Urinary bladder (tissue), 3 donors: ENCODE measurements at regions not wholly inside any gene's neighbourhood (a gene's known extent, or its start where the extent isn't known, plus 50 kb on each side); places are given as distances from the start of the nearest gene placed in this dataset.
"Not testable (repeated sequence)": the region's sequence is repeated elsewhere in the genome, so short reads cannot be mapped to it uniquely, and the experiment has no call there.

Source experiments
- DNase-seq: peaks from one replicate; pipeline ENCODE4 v3.0.0-alpha.2; 2015; ENCODE audit errors: extremely low spot score
- H3K27ac ChIP-seq: one replicate; pipeline ENCODE4 v1.5.1; 2013; ENCODE audit warnings: low read depth, mild to moderate bottlenecking, moderate library complexity
- H3K36me3 ChIP-seq: one replicate; pipeline ENCODE4 v1.6.1; 2013; ENCODE audit warnings: mild to moderate bottlenecking, moderate library complexity; ENCODE audit not compliant: insufficient read depth
- H3K4me1 ChIP-seq: one replicate; pipeline ENCODE4 v1.6.1; 2013; ENCODE audit warnings: mild to moderate bottlenecking, moderate library complexity; ENCODE audit not compliant: insufficient read depth
- H3K4me3 ChIP-seq: one replicate; pipeline ENCODE4 v1.5.1; 2013; ENCODE audit warnings: low read depth, low read length
- WGBS: extraction: QIAGEN DNeasy Blood & Tissue Kit; methylation state at CpG from one replicate; pipeline ENCODE4 v1.1.7; 2013; 5-methylcytosine and 5-hydroxymethylcytosine counted together
- donor health status: healthy with polysubstance abuse.
- donor health status: healthy.

DNA sequence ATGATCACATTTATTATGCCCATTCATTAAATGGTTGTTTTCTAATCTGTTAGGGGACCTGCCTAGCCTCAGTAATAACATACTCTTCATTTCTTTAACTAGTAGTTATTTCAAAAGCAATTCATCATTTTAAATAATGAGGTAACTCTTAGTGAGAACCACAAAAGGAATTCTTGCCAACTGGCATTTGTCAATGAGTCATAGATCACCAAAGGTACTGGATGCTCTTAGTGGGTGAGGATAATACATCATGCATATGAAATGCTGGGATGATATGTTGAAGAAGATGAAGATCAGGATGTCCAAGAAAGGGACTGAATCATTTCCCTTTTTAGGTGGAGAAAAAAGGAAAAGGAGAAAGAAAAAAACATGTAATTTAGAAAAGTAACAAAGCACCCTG is 826.2 kb upstream of the DDX18 start:
- H3K27ac ChIP-seq: no peak overlapping the region
- DNase-seq: no peak
- no peak overlapping the region for H3K4me3 ChIP-seq
- no peaks in the 10 kb centered on the region for H3K4me1 ChIP-seq
- H3K36me3 ChIP-seq: no peaks in the 10 kb centered on the region

DNA sequence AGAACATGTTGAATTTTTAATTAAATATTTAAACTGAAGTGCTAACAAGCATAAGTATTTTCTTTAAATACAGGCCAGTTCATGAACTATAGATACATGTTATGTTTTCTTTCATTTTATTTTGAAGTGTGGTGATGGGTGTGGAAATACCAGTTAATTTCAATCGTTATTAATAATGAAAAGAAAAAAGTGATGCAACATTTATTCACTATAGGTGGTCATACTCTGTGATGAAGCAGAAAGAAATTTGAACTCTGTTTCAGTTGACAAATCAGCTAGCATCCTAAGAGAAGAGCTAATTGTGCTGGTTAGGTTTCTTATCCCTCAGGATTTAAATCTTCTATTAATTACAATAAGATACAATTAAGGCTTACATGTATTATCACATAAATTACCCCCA is 795.1 kb upstream of the DDX18 start:
- Histone ChIP-seq H3K36me3 (no peaks in the 10 kb centered on the region), H3K4me1 (no peaks in the 10 kb centered on the region), H3K27ac (no peak overlapping the region), H3K4me3 (no peak overlapping the region)
- WGBS: 81% methylated on average over 1 of the region's 1 CpG
- no peak for DNase-seq

DNA sequence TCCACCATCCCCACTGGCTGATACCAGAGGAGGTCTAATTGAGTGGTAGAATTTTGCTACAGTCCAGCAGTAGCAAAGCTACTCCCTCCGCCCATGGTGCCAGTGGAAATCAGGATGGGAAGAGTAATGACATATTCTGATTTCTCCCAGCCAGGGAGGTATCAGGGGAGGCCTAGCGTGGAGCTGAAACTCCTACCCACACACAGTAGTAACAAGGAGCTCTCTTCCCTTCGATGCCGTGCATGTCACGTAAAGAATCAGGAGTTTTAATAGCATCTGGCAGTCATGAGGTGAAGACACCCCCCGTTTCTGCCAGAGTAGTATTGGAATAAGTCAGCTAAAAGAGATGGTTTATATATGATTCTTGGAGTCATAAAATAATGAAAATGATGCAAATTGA is 786.8 kb upstream of the DDX18 start:
- H3K4me3 ChIP-seq: no peak overlapping the region
- 87% methylated on average over 6 of the region's 6 CpGs for WGBS
- no peaks in the 10 kb centered on the region for H3K36me3 ChIP-seq
- no peak overlapping the region for H3K27ac ChIP-seq
- no peak for DNase-seq
- no peaks in the 10 kb centered on the region for H3K4me1 ChIP-seq

DNA sequence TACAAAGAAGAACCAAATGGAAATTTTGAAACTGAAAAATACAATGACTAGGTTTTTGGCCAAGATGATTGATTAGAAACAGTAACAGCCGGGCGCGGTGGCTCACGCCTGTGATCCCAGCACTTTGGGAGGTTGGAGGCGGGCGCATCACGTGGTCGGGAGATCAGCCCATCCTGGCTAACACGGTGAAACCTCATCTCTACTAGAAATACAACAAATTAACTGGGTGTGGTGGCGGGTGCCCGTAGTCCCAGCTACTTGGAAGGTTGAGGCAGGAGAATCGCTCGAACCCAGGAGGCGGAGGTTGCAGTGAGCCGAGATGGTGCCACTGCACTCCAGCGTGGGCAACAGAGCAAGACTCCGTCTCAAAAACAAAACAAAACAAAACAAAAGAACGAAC is 785.8 kb upstream of the DDX18 start:
- H3K27ac ChIP-seq, DNase-seq, H3K36me3 ChIP-seq, H3K4me3 ChIP-seq, H3K4me1 ChIP-seq: not testable (repeated sequence)
- WGBS: 93% methylated on average over 18 of the region's 18 CpGs

DNA sequence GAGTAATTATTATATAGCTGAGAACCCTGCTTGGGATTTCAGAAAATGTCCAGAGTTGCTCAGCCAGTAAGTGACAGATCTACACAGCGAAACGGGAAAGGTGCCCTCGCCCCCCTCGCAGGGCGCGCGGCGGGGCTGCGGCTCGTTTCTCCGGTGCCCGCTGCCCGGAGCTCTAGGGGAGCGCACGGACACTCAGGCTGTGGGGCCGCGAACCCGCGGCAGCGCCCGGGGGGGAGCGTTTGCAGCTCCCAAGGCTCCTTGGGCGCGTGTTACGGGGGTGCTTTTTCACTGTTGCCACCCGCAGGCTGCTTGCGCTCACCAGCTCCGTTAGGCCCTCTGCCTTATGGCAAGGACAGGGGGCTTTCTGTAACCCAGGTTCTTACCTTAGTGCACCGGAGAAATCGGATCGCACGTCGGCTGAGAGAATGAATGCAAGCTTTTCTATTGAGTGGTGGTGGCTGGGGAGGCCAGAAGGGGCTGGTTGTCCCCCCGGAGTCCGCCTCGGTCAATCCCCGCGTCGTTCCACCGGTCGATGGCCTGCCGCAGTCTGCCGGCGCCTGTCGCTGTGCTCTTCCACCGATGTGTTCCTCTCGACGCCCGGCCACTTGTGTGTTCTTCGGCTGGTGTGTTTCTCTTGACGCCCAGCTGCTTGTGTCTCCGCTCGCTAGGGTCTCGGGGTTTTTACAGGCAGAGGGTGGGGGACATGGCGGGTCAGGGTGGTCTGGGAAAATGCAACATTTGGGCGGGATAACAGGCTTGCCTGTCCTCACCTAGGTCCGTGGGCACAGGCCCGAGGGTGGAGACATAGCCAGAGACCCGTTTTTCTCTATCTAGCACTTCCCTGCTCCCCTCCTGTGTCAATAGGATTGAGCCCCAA is 758.8 kb upstream of the DDX18 start:
- Histone ChIP-seq H3K36me3 (no peaks in the 10 kb centered on the region), H3K4me1 (no peaks in the 10 kb centered on the region), H3K27ac (no peak overlapping the region), H3K4me3 (no peak overlapping the region)
- WGBS: 82% methylated on average over 59 of the region's 59 CpGs
- DNase-seq: no peak

DNA sequence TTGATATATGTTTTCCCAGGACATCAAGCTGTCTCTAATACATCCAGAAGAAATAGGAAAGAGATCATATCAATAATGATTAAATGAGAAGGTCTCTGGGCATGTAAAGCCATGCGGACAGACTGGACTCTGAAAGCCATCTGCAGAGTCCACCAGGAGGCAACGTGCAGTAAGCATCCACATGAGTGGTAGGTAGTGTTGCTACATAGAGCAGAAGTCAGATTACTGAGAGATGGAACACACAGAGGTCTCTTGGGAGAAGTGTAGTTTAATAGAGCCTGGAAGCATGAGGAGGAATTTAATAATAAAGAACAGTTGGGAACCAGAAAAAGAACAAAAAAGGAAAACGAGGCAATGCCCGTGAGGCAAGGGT is 758.1 kb upstream of the DDX18 start:
- WGBS: 91% methylated on average over 4 of the region's 4 CpGs
- Histone ChIP-seq H3K4me3 (no peak overlapping the region), H3K4me1 (no peaks in the 10 kb centered on the region), H3K27ac (no peak overlapping the region), H3K36me3 (no peaks in the 10 kb centered on the region)
- no peak for DNase-seq

DNA sequence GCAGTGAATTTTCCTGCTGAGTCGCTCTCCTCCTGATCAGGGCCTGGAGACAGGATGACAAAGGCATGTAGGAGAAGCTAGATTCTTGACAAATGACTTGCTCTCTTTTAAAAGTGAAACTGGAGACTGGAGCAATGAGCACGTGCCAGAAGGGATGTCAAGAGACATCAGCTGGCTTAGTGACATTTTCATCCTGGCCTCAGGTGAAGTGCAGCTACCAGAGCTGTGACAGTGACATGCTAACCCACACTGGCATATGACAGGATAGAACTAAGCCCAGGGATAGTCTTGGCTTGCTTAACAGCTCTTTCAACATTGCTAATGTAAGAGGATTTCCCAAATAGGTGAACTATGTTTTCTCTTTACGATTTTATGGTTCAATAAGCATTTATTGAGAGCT is 757.5 kb upstream of the DDX18 start:
- DNase-seq: no peak
- Histone ChIP-seq H3K36me3 (no peaks in the 10 kb centered on the region), H3K27ac (no peak overlapping the region), H3K4me3 (no peak overlapping the region), H3K4me1 (no peaks in the 10 kb centered on the region)
- WGBS: 42% methylated on average over 3 of the region's 3 CpGs

DNA sequence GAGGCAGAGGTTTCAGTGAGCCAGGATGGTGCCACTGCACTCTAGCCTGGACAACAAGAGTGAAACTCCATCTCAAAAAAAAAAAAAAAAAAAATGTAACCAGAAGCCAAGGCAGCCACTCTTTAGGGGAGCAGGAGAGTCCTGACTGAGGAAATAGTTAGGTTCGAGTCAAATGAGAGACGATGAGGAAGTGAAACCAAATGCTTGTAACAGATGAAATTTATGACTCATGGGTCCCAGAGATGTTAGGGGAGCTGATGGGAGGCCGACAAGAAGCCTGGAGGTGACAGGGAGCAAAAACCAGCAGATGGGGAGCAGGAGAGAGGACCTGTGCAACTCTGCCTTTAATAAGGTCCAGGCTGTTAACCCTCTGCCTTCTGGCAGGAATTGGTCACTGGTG is 756.1 kb upstream of the DDX18 start:
- Histone ChIP-seq H3K4me1 (no peaks in the 10 kb centered on the region), H3K27ac (no peak overlapping the region), H3K36me3 (no peaks in the 10 kb centered on the region), H3K4me3 (no peak overlapping the region)
- 49% methylated on average over 3 of the region's 3 CpGs for WGBS
- no peak for DNase-seq

DNA sequence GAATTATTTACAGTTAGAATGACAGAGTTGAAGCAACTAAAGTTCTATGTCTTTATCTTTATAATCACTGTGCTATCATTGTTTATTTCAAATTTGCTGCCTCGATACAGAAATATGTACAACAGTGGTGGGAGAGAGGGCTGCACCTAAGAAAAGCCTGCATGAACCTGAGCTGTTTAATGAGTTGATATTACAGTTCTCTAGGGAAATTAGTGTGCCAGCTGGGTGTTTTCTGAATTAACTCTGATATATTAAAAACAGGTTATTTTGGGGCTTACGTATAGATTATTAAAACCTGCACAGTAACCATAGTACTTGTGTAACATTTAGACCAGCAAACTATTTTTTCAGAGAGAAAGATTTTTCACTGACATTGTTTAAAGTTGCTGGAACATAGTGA is 750.5 kb upstream of the DDX18 start:
- no peak overlapping the region for H3K27ac ChIP-seq
- WGBS: 17% methylated on average over 2 of the region's 2 CpGs
- H3K36me3 ChIP-seq: no peaks in the 10 kb centered on the region
- no peaks in the 10 kb centered on the region for H3K4me1 ChIP-seq
- DNase-seq: no peak
- H3K4me3 ChIP-seq: no peak overlapping the region

DNA sequence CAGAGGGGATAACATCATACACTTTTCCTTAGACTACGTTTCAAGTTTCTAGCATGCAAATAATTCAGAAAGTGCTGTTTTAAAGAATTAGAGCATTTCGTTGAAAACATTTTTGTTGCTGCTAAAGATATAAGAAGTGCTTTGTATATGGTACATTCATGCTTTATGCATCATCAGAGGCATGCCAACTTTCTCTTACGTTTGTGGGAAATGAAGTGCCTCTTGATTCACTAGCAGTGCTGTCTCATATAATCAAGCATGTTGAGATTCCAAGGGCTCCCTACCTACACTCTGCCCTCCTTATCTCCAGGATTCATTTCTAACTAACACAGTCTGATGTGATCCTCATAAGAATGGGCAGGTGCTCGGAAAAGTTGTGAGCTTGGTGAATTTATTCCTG is 748.6 kb upstream of the DDX18 start:
- WGBS: 63% methylated on average over 4 of the region's 4 CpGs
- no peak overlapping the region for H3K27ac ChIP-seq
- H3K4me1 ChIP-seq: no peaks in the 10 kb centered on the region
- no peak for DNase-seq
- H3K36me3 ChIP-seq: no peaks in the 10 kb centered on the region
- no peak overlapping the region for H3K4me3 ChIP-seq

DNA sequence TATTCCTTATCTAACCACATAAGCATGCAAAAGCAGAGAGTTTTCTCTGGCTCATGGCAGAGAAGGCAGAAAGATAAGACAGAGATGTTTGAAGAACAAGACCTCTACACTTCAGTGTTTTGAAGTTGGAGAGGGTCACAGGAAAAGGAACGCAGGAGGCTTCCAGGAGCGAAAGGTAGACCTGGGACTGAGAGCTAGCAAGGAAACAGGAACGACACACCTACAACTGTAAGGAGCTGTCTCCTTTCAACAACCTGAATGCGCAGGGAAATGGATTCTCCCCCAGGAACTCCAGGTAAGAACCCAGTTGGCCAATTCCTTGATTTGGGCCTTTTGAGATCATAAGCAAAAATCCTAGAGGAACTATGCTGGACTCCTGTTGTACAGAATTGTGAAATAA is 746.6 kb upstream of the DDX18 start:
- DNase-seq: no peak
- Histone ChIP-seq H3K36me3 (no peaks in the 10 kb centered on the region), H3K27ac (no peak overlapping the region), H3K4me3 (no peak overlapping the region), H3K4me1 (no peaks in the 10 kb centered on the region)
- WGBS: 85% methylated on average over 4 of the region's 4 CpGs

DNA sequence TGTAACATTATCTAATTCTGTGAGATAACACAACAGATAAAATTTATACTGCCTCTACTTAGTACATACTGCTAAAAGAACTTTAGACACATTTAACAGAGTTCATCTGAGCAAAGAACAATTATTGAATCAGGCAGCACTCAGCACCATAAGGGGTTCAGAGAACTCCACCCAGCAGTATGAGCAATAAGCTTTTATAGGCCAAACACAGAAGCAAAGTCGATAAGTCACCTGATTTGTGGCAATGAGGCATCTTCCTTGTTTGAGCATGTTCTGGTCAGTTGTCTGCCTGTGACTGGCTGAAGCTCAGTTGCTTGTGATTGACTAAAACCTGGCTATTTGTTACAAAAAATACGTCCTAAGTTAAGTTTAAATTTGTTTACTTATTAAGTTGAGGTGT is 746.1 kb upstream of the DDX18 start:
- H3K27ac ChIP-seq: no peak overlapping the region
- no peak overlapping the region for H3K4me3 ChIP-seq
- WGBS: 43% methylated on average over 2 of the region's 2 CpGs
- H3K4me1 ChIP-seq: no peaks in the 10 kb centered on the region
- H3K36me3 ChIP-seq: no peaks in the 10 kb centered on the region
- DNase-seq: no peak

DNA sequence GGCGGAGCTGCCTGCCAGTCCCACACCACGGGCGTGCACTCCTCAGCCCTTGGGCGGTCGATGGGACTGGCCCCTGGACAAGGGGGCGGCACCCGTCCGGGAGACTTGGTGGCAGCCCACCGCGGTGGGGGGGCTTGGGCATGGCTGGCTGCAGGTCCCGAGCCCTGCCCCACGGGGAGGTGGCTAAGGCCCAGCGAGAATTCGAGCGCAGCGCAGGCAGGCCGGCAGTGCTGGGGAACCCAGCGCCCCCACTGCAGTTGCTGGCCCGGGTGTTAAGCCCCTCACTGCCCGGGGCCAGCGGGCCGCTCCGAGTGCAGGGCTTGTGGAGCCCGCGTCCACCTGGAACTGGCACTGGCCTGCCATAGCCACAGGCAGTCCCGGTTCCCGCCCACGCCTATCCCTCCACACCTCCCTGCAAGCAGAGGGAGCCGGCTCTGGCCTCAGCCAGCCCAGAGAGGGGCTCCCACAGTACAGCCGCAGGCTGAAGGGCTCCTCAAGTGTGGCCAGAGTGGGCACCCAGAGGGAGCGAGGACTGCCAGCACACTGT is 742.9 kb upstream of the DDX18 start:
- Histone ChIP-seq H3K27ac (no peak overlapping the region), H3K4me1 (no peaks in the 10 kb centered on the region), H3K36me3 (no peaks in the 10 kb centered on the region), H3K4me3 (no peak overlapping the region)
- no peak for DNase-seq
- WGBS: 97% methylated on average over 31 of the region's 31 CpGs

DNA sequence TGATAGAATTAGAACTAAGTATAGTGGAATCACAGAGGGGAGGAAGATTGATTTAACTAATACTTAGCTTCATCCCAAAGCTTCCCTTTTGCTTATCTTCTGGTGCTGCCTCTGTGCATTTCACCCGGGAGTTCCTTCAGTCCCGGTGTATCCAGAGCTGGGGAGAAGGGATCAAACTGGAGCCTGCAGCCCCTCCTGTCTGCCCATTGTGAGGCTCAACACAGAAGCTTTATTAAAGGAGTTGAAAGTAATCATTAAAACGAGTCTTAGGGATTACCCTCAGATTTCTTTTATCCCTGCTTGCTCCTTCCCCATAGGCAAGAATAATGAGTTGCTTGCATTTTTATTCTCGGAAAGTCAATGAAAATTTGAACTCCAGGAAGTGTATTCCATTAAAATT is 739.7 kb upstream of the DDX18 start:
- H3K4me3 ChIP-seq: no peak overlapping the region
- WGBS: 51% methylated on average over 4 of the region's 4 CpGs
- no peaks in the 10 kb centered on the region for H3K36me3 ChIP-seq
- DNase-seq: no peak
- no peaks in the 10 kb centered on the region for H3K4me1 ChIP-seq
- no peak overlapping the region for H3K27ac ChIP-seq
